H54 (cell line): ENCODE measurements at regions not wholly inside any gene's neighbourhood (a gene's known extent, or its start where the extent isn't known, plus 50 kb on each side); places are given as distances from the start of the nearest gene placed in this dataset.
"Not testable (repeated sequence)": the region's sequence is repeated elsewhere in the genome, so short reads cannot be mapped to it uniquely, and the experiment has no call there.

ENCODE experiments used
- DNase-seq: peaks from one replicate; pipeline ENCODE4 v3.0.0; 2011; ENCODE audit warnings: low spot score, mixed read lengths; ENCODE audit not compliant: insufficient read length
- FAIRE-seq: peaks from 3 replicates; lab custom pipeline; 2011; peaks lifted over from hg19 to GRCh38; lab: Jason Lieb, UNC
- POLR2A ChIP-seq: IDR thresholded peaks from 2 replicates; pipeline ENCODE4 v1.6.1; 2011; ENCODE audit warnings: low read depth, mild to moderate bottlenecking, low read length

GRCh38 chr12:96085475-96085874 is 50.1 kb upstream of the LTA4H start:
- no peak for DNase-seq
- no peak for FAIRE-seq
- TF ChIP-seq POLR2A: no peak

GRCh38 chr12:96086190-96086589 is 50.8 kb upstream of the LTA4H start:
- not testable (repeated sequence) for FAIRE-seq

GRCh38 chr12:96091833-96092232 is 56.4 kb upstream of the LTA4H start:
- FAIRE-seq: no peak
- no peak for TF ChIP-seq POLR2A
- no peak for DNase-seq

More at GRCh38 chr12:96086190-96086589, 50.8 kb upstream of the LTA4H start:
- DNase-seq: not testable (repeated sequence)

GRCh38 chr12:96093543-96094196 is 58.3 kb upstream of the LTA4H start:
- FAIRE-seq (no peak), DNase-seq (no peak)
- TF ChIP-seq POLR2A: no peak

- TF ChIP-seq POLR2A: no peak
- FAIRE-seq (peak; percentile 98), DNase-seq (peak; percentile 67)
Observed at GRCh38 chr12:96094201-96094600, 58.8 kb upstream of the LTA4H start.

GRCh38 chr12:96098631-96099030 is 63.2 kb upstream of the LTA4H start:
- FAIRE-seq: no peak
- no peak for DNase-seq
- TF ChIP-seq POLR2A: no peak

- no peak for FAIRE-seq
- TF ChIP-seq POLR2A: no peak
- no peak for DNase-seq
Observed at GRCh38 chr12:96099421-96099820, 64.0 kb upstream of the LTA4H start.

- no peak for TF ChIP-seq POLR2A
- FAIRE-seq (no peak), DNase-seq (no peak)
Observed at GRCh38 chr12:96099986-96100385, 64.6 kb upstream of the LTA4H start.

GRCh38 chr12:96101806-96102205 is 66.4 kb upstream of the LTA4H start:
- DNase-seq (no peak), FAIRE-seq (no peak)
- no peak for TF ChIP-seq POLR2A

- no peak for FAIRE-seq
- no peak for DNase-seq
- TF ChIP-seq POLR2A: no peak
Observed at GRCh38 chr12:96103067-96103644, 67.8 kb upstream of the LTA4H start.

GRCh38 chr12:96104566-96104965 is 69.2 kb upstream of the LTA4H start:
- no peak for FAIRE-seq
- DNase-seq: no peak
- TF ChIP-seq POLR2A: no peak

GRCh38 chr12:96106137-96106536 is 70.8 kb upstream of the LTA4H start:
- no peak for FAIRE-seq
- no peak for TF ChIP-seq POLR2A

GRCh38 chr12:96107236-96107635 is 71.8 kb upstream of the LTA4H start:
- DNase-seq: no peak
- FAIRE-seq: no peak
- TF ChIP-seq POLR2A: no peak

More at GRCh38 chr12:96106137-96106536, 70.8 kb upstream of the LTA4H start:
- DNase-seq: no peak

GRCh38 chr12:96108321-96108720 is 72.9 kb upstream of the LTA4H start:
- FAIRE-seq (no peak), DNase-seq (no peak)
- no peak for TF ChIP-seq POLR2A

- not testable (repeated sequence) for DNase-seq
Observed at GRCh38 chr12:96108941-96109340, 73.6 kb upstream of the LTA4H start.

More at GRCh38 chr12:96108941-96109340, 73.6 kb upstream of the LTA4H start:
- not testable (repeated sequence) for FAIRE-seq
